NCI-H2107 treated with DMSO at 0.1 percent for 48 hours (cell line): ENCODE measurements at regions not wholly inside any gene's neighbourhood (a gene's known extent, or its start where the extent isn't known, plus 50 kb on each side); places are given as distances from the start of the nearest gene placed in this dataset.

Experiments
- DNase-seq: peaks from one replicate; lab custom pipeline; 2025; ENCODE audit not compliant: unreplicated experiment; lab: John Stamatoyannopoulos, UW

DNA sequence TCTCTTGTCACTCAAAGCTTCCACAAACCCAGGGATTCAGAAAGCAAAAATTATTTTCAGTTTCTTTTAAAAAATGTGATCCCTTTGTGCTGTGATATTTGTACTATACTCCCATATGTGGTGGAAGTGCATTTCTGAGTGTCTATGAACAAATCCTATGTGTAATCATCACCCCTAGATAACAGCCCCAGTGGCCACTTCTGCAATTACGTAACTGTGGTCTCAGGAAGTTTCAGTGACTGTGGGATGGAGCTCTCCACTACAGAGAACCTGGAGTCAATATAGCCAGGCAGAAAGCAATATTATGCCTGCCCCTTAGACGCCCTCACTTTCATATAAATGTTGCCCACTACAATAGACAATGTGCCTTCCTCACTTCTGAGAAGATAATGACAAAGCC lies 1101.7 kb upstream of the GHITM start:
- no peak for DNase-seq

DNA sequence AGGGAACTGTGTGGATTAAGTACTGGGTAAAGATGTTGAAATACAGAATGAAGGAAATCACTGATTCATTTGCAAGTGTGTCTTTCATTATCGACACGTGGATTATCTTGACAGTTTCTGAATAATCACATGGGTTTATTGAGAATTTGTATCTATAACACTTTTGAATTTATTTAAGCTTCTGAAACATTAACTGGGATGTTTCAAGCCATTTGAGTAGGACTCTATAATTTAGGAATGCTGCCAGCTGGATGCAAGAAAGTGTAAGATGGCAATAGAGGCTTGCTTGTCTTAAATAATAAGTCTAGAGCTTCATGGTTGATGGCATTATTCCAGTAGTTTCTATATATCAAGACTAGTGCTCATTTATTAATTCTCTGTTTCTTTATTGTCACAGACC lies 1100.7 kb upstream of the GHITM start:
- no peak for DNase-seq

DNA sequence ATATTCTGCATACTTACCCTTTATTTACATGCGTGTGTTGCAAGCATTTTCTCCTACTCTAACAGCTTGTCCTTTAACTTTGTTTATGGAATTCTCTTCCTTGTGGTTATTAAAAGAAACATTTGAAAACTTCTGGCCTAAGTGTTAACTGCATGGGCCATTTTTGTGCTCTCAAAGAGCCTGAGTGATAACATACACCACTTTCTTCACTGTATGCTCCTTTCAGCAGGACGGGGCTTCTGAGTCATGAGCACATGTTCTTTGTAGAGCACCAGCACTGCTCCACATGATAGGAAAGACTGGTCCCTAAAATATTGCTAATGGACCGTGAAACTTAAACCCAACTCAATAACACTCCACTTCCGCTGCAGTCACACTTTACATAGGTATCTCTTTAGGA lies 1093.6 kb upstream of the GHITM start:
- DNase-seq = no peak

DNA sequence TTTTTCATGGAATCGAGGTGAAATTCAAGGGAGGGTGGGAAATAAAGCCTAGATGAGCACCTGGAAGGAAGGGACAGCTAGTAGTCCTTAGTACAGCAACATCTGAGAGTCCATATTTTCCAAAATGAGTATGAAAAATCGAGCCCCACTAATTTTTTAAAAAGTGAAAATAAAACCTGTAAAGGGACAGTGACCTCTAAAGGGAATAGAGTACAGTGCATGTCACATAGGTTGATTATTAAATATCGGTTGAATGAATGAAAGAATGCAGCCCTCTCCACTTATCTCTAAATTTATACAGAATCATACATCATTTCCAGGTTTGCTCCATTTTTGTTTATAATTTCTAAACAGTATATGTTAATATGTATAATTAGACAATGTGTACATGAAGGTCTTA lies 1088.5 kb upstream of the GHITM start:
- DNase-seq = no peak

DNA sequence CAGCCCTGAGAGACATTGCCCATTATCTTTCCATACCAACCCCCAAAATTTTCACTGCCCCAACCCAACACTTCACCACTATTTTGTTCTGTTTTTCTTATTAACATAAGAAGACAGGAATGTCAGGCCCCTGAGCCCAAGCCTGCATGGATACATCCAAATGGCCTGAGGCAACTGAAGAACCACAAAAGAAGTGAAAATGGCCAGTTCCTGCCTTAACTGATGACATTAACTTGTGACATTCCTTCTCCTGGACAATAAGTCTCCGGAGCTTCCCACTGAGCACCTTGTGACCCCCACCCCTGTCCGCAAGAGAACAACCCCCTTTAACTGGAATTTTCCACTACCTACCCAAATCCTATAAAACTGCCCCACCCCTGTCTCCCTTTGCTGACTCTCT lies 1076.4 kb upstream of the GHITM start:
- no peak for DNase-seq

DNA sequence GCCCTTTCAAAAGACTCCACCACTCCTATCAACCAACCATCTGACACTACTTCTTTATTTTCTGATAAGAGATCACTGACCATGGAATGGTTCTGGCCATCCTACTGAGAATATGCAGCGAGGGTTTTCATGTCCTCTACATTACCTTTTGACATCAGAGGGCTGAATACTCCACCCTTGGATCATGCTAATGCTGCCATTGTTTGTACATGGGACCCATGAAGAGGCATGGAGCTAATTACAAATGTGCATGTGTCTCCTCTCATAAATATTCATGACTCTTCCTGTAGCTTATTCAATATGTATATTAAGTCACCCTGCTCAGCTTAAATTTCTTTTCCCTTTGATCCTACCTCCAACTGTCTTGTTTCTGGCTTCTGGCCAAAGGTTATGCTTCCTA lies 1065.8 kb upstream of the GHITM start:
- DNase-seq = no peak

DNA sequence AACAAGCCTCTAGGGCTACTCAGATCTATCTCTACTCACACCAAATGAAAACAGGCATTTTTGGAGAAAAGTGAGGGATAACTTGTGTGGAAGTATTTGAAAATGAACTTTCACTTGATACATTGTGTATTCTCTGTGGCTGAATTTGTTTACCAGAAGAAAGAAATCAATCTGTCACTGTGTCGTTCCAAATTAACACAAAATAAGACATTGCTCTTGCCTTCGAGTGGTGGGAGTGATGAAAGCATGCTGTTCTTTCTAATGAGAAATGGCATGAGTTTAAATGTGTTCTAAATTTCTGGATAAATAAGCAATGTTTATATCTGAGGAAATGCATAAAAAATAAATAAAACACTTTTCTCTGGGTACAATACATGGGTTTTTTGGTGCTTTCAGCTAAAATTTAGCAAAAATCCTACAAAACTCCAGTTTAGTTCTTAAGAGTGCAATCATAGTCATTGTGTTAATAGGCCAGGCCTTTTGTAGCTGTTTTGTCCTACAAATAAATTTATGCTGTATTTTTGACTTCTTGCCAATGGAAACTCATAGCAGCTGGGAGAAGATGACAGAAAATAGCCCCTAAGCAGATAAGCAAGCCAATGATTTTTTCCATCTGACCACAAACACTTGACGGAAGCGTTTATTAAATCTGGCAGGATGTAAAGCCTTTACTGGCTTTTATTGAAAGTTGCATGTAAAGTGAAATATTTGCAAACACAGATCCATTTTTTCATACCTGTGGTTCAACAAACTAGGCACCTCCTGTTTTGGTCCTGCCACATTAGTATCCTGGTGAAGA lies 1064.1 kb upstream of the GHITM start:
- DNase-seq = no peak

DNA sequence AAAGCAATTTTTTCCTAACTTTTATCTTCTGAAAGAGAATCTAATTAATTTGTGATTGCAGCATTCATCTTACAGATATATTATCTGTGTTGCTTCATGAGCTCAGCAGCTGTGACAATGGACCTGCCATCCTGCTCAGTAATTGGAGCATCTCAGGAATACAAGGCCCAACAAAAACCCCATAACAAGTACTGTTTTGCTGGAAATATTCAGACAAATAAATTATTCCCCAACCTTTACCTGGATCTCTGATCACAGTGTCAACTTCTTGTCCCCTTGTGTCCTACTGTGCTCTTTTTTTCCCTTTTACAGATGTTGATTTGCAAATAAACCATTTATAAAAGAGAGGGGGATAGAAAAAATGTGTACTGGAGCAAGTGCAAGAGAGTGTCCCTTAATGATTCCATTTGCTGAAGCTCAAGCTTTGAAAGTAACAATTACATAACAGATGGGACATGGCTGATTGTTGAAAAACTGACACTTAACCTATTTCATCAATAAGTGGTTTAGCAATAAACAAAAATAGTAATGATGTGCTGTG lies 1063.4 kb upstream of the GHITM start:
- DNase-seq = no peak

DNA sequence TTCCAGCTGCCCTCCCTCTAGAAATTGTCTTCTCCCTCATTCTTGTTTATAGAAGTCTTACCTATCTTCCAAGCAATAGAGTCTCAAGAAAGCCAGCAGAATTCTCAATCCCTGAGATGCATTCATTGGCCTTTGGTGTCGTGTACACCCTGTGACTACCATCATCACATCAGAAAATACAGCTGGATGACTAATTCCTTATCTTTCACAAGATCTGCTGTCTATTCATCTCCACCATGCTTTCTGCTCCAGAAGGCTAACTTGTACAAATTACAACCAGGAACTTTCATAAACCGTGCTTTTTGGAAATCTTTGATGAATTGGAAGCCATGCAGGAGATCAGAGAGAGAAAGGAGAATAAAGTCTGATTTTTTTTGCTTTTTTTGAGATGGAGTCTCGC lies 1062.9 kb upstream of the GHITM start:
- DNase-seq = no peak

DNA sequence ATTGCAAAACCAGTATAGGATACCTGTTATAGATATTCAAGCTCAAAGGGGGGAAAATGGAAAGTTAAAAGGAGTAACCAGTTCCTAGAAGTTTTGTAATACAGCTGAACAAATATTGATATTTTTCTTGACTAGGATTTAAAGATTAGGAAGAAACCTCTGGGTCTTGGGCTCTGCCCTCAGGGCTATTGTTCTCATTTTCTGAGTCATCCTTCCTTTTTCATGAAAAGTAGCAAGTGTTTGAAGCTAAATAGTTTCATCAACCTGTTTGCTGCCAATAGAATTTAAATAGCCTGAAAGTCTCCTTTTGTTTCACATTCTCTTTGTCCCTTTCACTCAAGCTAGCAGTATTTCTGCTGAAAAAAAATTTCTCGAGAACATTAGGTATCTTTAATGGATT lies 1061.1 kb upstream of the GHITM start:
- DNase-seq = no peak

DNA sequence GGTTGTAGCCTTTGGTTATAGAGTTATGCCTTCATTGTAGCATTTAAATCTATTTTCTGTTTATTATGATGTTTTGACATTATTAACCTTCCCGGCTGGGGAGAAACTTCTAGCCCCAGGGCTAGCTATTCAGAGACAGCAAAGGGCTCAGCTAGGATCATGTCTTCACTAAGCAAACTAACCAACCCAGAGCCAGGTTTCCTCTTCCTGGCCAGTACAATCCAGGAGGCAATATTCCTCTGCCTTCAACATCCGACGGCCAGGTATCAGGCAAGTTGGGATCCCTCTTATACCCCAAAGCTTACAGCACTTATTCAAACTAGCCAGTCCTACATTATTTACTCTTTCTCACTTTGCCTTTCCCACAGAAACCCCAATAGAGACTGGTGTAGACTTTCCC lies 1060.7 kb upstream of the GHITM start:
- no peak for DNase-seq

DNA sequence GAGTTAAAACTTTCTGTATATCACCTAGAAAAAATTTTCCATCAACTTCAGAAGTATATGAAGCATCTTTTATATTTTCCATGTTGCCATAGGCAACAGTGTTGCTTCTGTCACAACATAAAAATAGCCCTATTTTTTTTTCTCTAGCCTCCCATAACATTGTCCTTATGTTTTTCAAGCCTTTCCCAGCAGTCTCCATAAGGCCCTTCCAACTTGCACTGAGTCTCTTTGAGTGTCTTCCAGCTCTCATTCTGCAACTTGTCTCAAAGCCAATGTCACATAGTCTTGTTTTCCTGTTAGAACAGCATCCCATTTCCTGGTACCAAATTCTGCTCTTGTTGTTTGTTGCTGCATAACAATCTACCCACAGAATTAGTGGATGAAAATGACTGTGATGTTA lies 1055.5 kb upstream of the GHITM start:
- DNase-seq = no peak

DNA sequence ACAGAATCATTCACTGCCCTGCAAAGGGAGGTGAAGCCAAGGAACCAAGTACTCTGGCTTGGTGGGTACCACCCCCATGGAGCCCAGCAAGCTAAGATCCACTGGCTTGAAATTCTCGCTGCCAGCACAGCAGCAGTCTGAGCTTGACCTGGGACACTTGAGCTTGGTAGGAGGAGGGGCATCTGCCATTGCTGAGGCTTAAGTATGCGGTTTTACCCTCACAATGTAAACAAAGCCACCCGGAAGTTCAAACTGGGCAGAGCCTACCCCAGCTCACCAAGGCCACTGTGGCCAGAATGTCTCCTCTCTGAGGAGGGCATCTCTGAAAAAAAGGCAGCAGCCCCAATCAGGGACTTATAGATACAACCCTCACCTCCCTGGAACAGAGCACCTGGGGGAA lies 1050.0 kb upstream of the GHITM start:
- no peak for DNase-seq

DNA sequence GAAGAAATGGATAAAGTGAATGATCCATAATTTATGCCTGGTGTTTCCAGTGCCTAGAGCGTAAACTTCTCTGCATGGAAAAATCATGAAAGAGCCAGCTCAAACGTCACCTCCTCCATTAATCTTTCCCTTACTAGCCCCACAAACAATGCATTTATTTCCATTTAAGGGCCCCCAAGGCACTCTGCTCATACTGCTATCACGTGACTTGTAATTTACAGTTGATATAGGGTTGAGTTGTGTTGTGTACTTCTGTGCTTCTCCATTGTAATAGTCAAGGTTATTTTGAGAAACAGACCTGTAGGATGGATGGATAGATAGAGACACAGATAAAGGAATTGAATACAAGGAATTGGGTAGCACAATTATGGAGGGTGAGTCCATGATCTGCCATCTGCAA lies 1034.7 kb upstream of the GHITM start:
- no peak for DNase-seq

DNA sequence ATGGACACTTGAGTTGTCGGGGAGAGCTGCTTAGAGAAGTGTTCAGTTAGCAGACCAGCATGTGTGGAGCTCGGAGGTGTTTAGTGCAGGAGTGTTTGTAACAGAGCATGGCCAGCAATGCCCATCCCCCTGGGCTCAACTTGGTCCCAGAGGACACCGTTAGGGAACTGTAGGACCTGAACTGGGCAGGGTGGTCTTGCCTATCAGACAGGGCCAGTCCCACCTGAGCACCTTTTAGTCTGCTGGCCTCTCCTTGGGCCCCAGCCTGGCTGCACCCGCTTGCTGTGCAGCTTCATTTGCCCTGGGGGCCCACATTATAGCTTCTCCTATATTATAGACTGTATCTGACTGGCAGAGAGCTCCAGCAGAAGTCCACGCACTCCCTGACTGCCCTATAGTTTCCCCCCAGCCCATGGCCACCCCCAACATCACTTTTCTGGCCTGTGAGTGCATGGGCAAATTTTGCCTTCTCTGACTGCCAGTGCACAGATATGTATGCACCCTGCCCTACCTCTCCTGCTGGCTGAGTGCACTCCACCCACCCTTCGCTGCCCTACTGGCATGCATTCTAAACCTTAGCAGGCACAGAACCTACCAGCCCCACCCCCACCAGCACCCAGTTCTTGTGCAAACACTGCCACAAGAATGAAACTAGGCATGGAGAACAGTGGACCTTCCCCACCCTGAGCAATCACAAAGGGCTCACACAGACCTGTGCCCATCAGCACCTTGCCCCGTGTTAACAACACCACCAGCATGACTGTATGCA lies 1030.6 kb upstream of the GHITM start:
- no peak for DNase-seq

DNA sequence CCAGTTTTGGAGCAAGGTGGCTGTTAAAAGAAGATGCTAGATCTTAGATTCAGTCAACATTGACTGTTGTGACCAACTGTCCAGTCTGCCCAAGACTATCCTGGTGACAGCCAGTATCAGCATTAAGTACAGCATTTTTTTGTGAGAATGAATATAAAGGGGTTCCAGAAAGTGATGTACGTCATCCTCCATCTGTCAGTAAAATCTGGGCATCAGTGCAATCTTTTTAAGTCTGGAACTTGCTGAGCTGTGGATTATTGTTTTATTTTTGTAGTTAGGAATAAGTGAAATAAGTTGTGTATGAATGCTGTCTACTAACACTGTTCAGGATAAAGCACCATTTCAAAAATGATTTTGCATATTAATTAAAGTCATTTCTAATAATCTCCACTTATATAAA lies 1020.0 kb upstream of the GHITM start:
- no peak for DNase-seq

DNA sequence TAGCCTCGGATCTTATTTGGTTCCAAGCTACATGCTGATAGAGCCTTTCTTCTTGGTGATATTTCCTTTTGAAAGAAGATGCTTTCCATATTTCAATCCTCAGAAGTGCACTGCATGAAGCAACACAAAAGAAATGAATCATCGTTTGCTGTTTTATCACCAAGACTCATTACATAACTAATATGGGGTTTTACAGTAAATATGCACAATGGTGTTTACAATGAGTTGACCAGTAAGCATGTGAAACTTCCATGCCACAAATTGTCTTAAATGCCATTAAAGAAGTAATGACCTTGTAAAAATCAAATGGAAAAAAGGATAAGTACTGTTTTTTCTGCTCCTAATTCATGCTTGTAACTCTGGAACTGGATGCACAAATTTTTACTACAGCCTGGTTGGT lies 1017.0 kb upstream of the GHITM start:
- DNase-seq = no peak

DNA sequence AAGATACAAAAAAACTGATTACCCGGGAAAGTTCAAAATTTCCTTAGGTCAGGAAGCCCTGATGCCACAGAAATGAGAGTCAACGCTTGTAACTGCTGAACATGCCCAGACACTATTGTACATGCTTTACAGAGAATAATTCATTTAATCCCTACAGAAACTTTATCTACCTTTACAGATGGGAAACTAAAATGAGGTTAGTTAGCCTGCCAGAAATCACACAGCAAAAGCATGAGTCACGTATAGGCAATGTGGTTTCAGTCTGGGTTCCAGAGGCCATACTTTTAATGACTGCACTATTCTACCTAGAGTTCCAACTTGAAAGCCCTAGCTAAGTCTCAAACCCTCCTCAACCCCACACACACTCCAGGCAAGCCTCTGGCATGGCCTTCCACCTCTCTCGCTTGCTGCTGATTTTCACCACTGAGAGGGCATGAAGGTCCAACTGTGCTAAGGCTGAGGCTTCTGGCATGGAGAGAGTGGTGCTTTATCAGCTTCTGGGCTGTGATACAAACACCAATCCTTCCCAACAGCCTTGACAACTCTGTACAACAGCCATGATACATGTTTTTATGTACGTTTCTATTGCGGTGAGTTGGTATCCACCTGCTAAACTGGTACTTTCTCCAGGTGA lies 1011.2 kb upstream of the GHITM start:
- DNase-seq = no peak

DNA sequence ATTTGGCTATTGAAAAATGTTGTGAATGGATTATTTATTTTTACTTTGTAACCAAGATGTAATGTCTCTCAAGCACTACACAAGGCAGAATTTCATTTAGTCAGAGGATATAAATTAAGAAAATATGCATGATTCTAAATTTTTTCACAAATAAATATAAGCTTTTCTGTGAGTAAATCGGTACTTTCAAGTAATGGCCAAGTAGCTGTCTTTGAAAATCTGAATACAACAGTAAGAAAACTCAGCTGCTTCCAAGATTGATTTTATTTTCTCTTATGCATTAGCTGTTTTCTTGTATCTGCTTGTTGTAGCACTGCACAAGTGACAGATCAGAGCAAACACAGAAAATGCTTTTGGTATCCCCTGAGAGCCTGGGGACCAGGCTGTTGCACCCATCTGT lies 998.5 kb upstream of the GHITM start:
- no peak for DNase-seq

DNA sequence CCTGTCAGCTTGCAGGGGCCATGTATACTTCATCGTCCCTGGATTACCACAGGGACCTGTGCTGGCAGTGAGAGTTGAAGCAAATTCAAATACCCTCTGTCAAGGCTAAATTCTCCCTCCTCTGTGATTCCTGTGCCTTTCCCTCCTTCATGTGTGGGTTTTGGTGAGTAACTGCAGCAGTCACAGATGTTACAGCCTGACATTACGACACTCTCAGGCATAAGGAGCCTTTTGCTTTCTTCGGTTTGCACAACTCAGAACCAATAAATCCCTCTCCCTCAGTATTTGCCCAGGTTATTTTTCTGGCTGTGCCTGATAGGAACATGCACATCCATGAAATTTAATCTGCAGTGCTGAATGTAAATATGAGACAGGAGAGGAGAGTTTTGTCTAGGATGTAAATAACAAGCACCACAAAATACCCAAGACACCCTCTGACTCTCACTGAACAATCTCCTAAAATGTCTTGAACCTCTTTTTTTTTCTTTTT lies 997.2 kb upstream of the GHITM start:
- no peak for DNase-seq

DNA sequence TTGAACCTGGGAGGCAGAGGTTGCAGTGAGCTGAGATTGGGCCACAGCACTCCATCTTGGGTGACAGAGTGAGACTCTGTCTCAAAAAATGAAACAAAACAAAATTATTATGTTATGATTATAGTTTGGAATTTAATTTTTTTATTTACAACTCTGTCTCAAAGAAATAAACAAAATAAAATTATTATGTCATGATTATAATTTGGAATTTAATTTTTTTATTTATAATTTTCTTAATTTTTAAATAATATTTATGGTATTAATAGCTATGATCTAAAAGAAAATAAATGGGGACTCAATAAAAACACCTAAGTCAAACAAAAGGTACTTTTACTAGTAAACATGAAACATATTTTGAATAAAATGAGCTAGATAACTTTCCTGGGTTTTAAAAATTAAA lies 994.8 kb upstream of the GHITM start:
- no peak for DNase-seq

DNA sequence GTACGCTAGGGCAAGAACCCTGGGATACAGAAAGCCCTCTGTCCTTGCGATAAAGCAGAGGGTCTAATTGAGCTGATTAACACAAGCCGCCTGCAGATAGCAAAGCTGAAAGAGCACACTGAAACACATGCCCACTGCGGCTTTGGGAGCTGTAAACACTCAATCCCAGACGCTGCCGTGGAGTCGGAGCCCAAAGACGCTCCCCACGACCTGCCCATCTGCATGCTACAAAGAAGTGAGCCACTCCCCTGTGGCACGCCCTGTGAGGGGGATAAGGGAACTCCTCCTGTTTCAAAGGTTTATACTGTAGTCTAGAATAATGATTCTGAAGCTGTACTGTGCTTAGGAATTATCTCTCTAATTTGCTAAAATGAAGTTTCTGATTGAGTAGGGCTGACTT lies 985.6 kb upstream of the GHITM start:
- no peak for DNase-seq
